PC-3 (cell line): ENCODE measurements at regions not wholly inside any gene's neighbourhood (a gene's known extent, or its start where the extent isn't known, plus 50 kb on each side); places are given as distances from the start of the nearest gene placed in this dataset.

Experiments used
- ATAC-seq: fragments of 200-7000 bp; cut with Tn5 transposase; 2 replicates; pipeline ENCODE4 v1.9.1; 2020; ENCODE audit warnings: mild to moderate bottlenecking, moderate library complexity
- BruUV-seq: library from RNA; stranded (reverse); fragments of 400-500 nt; replicated peaks from 2 replicates; lab custom pipeline; 2021; lab: Mats Ljungman, UMichigan
- CTCF ChIA-PET: fragments of 300-600 bp; sonication (Branson Sonifier 250); formaldehyde crosslinking; loops from one replicate; lab custom pipeline; 2022; ENCODE audit warnings: antibody characterized with exemption; lab: Charles Lee
- POLR2A ChIA-PET: fragments of 300-600 bp; sonication (Branson Sonifier 250); formaldehyde crosslinking; loops from one replicate; lab custom pipeline; 2022; ENCODE audit warnings: antibody characterized with exemption; ENCODE audit not compliant: unreplicated experiment; lab: Charles Lee
- DNase-seq: peaks from one replicate; pipeline ENCODE4 v3.0.0-alpha.2; 2015
- H2AFZ ChIP-seq: fragments of 300-600 bp; sonication (generic); 2 replicates; pipeline ENCODE4 v1.6.0; 2016; ENCODE audit warnings: antibody characterized with exemption, low read length
- H3F3A ChIP-seq: fragments of 300-600 bp; sonication (generic); one replicate; pipeline ENCODE4 v1.6.0; 2017; ENCODE audit warnings: antibody characterized with exemption, low read length, control low read depth, mild to moderate bottlenecking; ENCODE audit not compliant: unreplicated experiment
- H3K27ac ChIP-seq: fragments of 300-600 bp; sonication (generic); 2 replicates; pipeline ENCODE4 v1.5.1; 2016; ENCODE audit warnings: mild to moderate bottlenecking, low read length
- H3K27me3 ChIP-seq: fragments of 300-600 bp; sonication (generic); 2 replicates; pipeline ENCODE4 v1.6.1; 2016; ENCODE audit warnings: low read length, mixed read lengths
- H3K36me3 ChIP-seq: fragments of 300-600 bp; sonication (generic); 2 replicates; pipeline ENCODE4 v1.6.1; 2016; ENCODE audit warnings: low read depth, mixed run types, low read length, mixed read lengths
- H3K4me1 ChIP-seq: fragments of 300-600 bp; sonication (generic); 2 replicates; pipeline ENCODE4 v1.5.1; 2016; ENCODE audit warnings: low read length; ENCODE audit not compliant: insufficient read depth
- H3K4me2 ChIP-seq: fragments of 300-600 bp; sonication (generic); 2 replicates; pipeline ENCODE4 v1.6.0; 2016; ENCODE audit warnings: low read length
- H3K4me3 ChIP-seq: fragments of 300-600 bp; sonication (generic); 2 replicates; pipeline ENCODE4 v1.5.1; 2016; ENCODE audit warnings: mild to moderate bottlenecking, low read length, mixed read lengths
- H3K79me2 ChIP-seq: fragments of 300-600 bp; sonication (generic); 2 replicates; pipeline ENCODE4 v1.6.1; 2017; ENCODE audit warnings: low read length, mixed read lengths
- H3K9ac ChIP-seq: fragments of 300-600 bp; sonication (generic); 2 replicates; pipeline ENCODE4 v1.6.0; 2016; ENCODE audit warnings: mild to moderate bottlenecking, low read length
- H3K9me2 ChIP-seq: fragments of 300-600 bp; sonication (generic); replicated peaks from 2 replicates; pipeline ENCODE4 v1.6.1; 2016; ENCODE audit warnings: mixed run types, low read length, mixed read lengths
- H3K9me3 ChIP-seq: fragments of 300-600 bp; sonication (generic); 2 replicates; pipeline ENCODE4 v1.6.1; 2016; ENCODE audit warnings: low read length, mixed read lengths
- H4K20me1 ChIP-seq: fragments of 300-600 bp; sonication (generic); 2 replicates; pipeline ENCODE4 v1.6.1; 2016; ENCODE audit warnings: low read length, mixed read lengths
- CTCF ChIP-seq: fragments of 300-600 bp; sonication (generic); conservative IDR thresholded peaks from 2 replicates; pipeline ENCODE4 v1.5.1; 2017; ENCODE audit warnings: antibody characterized with exemption, low read depth, mild to moderate bottlenecking, low read length
- EZH2 ChIP-seq: fragments of 300-600 bp; sonication (generic); IDR thresholded peaks from one replicate; pipeline ENCODE4 v1.6.1; 2017; ENCODE audit warnings: antibody characterized with exemption, mild to moderate bottlenecking, low read length; ENCODE audit not compliant: unreplicated experiment
- EZH2phosphoT487 ChIP-seq: fragments of 300-600 bp; sonication (generic); IDR thresholded peaks from 2 replicates; pipeline ENCODE4 v1.6.1; 2018; ENCODE audit warnings: mild to moderate bottlenecking, antibody characterized with exemption, low read length, borderline replicate concordance
- intact Hi-C: fragments of 100-400 bp; cut with micrococcal nuclease; formaldehyde crosslinking; loops from 2 replicates; pipeline ENCODE4 v1.9.0; 2023

- DNase-seq, result no peak
- Histone ChIP-seq H3K4me1 (0 out of 2 replicates have a peak, but pooled peaks cover 4% of the 10 kb centered on the region), H3F3A (no peaks in the 10 kb centered on the region), H3K4me2 (no peak overlapping the region), H3K27me3 (no peaks in the 10 kb centered on the region), H3K27ac (no peak overlapping the region), H3K9ac (no peak overlapping the region), H3K36me3 (no peaks in the 10 kb centered on the region), H3K9me2 (no peaks in the 10 kb centered on the region), H3K9me3 (no peaks in the 10 kb centered on the region), H3K4me3 (no peak overlapping the region), H2AFZ (no peak overlapping the region), H4K20me1 (no peaks in the 10 kb centered on the region), H3K79me2 (no peaks in the 10 kb centered on the region)
- POLR2A ChIA-PET, result no interaction called here
- intact Hi-C loops, result no loop called here
- no TSS peak for BruUV-seq
- CTCF ChIA-PET, result no interaction called here
- ATAC-seq, result no peak
- TF ChIP-seq CTCF (no peak), EZH2 (no peak), EZH2phosphoT487 (no peak)
Measured at GRCh38 chr21:38177919-38178652, 78.7 kb upstream of the KCNJ15 start.

GRCh38 chr21:38178653-38179470, 77.9 kb upstream of the KCNJ15 start:
- H4K20me1 ChIP-seq, result no peaks in the 10 kb centered on the region
- no peak for ATAC-seq
- no peak overlapping the region for H3K4me3 ChIP-seq
- no peaks in the 10 kb centered on the region for H3K27me3 ChIP-seq
- ChIA-PET POLR2A (no interaction called here), CTCF (interaction anchor here (0.6 kb wide), 1 partner anchor 425 kb away, joined by 11 read pairs; no protein-coding TSS in a partner anchor)
- no peak overlapping the region for H3K9ac ChIP-seq
- no peak for DNase-seq
- H3K79me2 ChIP-seq, result no peaks in the 10 kb centered on the region
- 0 out of 2 replicates have a peak, but pooled peaks cover 4% of the 10 kb centered on the region for H3K4me1 ChIP-seq
- H3F3A ChIP-seq, result no peaks in the 10 kb centered on the region
- H3K9me3 ChIP-seq, result no peaks in the 10 kb centered on the region
- intact Hi-C loops, result no loop called here
- no peak overlapping the region for H3K4me2 ChIP-seq
- no TSS peak for BruUV-seq
- no peak for TF ChIP-seq EZH2
- no peak for TF ChIP-seq EZH2phosphoT487
- TF ChIP-seq CTCF, result no peak
- no peak overlapping the region for H2AFZ ChIP-seq
- no peaks in the 10 kb centered on the region for H3K9me2 ChIP-seq
- no peaks in the 10 kb centered on the region for H3K36me3 ChIP-seq
- no peak overlapping the region for H3K27ac ChIP-seq
